AG08396 (cell line): ENCODE measurements at regions not wholly inside any gene's neighbourhood (a gene's known extent, or its start where the extent isn't known, plus 50 kb on each side); places are given as distances from the start of the nearest gene placed in this dataset.
"Not testable (repeated sequence)": the region's sequence is repeated elsewhere in the genome, so short reads cannot be mapped to it uniquely, and the experiment has no call there.

Experiments
- DNase-seq: peaks from one replicate; pipeline ENCODE4 v3.0.0; 2012; ENCODE audit warnings: low spot score, mixed read lengths

GRCh38 chr4:162841753-162842152 is 324.9 kb downstream of the NAF1 start:
- no peak for DNase-seq

GRCh38 chr4:162839814-162840213 is 326.9 kb downstream of the NAF1 start:
- DNase-seq, result no peak

- DNase-seq, result no peak
These were observed 328.0 kb downstream of the NAF1 start for GRCh38 chr4:162838671-162839070.

DNA sequence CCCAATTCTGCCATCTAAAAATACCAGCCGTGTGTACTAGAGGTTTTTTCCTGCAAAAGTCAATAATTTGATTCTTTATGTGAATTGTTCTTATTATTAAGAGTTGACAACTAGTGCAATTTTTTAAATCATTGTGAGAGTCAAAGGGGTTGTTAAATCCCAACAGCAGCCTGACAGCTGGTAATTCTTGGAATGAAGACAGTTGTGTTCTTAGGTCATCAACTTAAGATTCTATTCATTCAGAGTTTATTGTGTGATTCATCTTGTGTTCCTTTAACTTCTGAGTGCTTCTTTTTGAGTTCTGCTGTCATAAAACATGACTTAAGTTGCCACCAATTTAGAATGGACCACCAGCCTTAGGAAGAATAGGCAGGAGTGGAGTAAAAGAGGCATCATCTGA is 329.0 kb downstream of the NAF1 start:
- DNase-seq, result no peak

- no peak for DNase-seq
These were observed 329.4 kb downstream of the NAF1 start for GRCh38 chr4:162837241-162837640.

GRCh38 chr4:162836773-162837172 is 329.9 kb downstream of the NAF1 start:
- no peak for DNase-seq

DNA sequence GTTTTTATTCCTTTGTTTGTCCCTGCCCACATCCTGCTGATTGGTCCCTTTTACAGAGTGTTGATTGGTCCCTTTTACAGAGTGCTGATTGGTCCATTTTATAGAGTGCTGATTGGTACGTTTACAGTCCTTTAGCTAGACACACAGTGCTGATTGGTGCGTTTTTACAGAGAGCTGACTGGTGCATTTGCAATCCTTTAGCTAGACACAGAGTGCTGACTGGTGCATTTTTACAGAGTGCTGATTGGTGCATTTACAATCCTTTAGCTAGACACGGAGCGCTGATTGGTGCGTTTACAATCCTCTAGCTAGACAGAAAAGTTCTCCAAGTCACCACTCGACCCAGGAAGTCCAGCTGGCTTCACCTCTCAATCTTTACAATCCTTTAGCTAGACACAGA is 330.4 kb downstream of the NAF1 start:
- DNase-seq, result not testable (repeated sequence)

DNA sequence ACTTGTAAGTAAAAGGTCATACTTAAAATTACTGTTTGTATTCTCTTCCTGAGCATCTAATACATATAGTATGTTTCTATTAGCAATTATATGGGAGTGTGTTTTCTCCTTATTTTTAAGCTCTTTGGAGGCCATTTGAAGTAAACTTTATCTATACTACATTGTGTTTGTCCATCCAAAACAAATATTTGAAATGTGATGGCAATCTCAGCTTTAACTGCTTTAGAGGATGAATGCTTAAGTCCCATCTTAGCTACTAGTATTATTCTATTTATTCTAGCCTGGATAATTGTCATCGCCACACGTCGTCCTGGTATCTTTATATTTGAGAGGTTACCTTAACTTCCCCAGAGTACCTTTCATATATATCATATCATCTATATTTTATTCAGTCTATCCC is 335.8 kb downstream of the NAF1 start:
- no peak for DNase-seq

DNA sequence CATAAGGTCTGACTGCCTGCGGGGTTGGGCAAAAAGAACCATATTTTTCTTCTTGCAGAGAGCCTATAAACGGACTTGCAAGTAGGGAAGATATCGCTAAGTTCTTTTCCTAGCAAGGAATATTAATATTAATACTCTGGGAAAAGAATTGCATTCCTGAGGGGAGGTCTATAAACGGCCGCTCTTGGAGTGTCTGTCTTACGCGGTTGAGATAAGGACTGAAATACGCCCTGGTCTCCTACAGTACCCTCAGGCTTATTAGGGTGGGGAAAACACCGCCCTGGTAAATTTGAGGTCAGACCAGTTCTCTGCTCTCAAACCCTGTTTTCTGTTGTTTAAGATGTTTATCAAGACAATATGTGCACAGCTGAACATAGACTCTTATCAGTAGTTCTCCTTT is 349.3 kb downstream of the NAF1 start:
- not testable (repeated sequence) for DNase-seq

DNA sequence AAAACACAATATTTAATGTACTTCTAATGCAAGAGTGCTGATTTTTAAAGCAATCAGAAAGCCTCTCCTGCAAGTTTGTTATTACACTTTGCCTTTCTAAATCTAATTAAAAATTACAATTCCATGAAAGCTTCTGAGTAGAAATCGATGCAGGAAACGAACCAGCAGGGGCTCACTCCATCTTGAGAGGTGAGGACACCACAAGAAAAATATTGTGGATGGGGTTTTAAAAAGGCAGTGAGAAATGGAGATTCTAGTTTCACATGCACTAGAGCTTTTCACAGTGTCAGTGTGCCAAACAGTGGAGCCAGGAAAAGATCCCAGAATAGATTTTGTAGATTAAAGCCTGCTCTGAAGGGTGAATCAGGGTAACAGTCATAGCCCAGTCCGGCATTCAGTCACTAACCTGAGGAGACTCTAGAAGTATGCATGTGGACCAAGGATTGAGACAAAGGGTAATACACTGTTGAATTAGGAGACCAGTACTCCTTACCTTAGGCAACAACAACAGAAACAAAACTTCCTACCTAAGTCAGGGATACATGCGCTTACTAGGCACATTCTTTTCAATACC is 362.3 kb downstream of the NAF1 start:
- no peak for DNase-seq

DNA sequence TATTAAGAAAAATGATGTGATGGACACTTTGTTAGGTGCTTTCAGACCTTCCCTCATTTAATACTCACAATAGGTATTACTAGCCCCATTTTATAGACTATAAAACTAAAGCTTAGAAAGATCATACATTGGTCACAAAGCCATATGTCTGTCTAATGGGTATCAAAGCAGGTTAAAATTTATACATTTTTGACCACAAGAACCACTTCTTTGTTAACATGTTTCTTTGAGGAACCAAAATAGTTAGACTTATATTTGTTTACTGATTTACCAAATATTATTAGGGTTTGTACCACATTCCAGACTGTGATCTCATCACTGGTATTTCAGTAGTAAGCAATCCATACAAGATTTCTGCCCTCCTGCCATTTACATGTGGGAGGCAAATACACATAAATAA is 363.3 kb downstream of the NAF1 start:
- DNase-seq, result no peak

GRCh38 chr4:162797108-162797507 is 369.6 kb downstream of the NAF1 start:
- no peak for DNase-seq

DNA sequence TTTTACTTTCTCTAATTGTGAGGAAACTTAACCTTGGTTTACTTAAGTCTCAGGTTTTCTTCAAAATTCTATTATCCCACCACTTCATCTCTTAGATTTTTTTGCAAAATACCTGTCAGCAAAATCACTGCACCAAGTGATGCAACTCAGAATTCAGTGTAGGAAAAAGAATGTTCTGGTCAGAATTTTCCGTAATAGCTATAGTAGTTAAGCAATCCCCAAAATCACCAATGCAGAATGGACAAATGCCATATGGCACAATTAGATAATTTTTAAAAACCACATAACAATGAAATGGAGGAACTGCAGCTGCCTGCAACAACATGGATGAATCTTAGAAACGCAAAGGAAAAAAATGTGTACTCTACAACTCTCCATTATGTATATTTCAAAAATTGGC is 373.1 kb downstream of the NAF1 start:
- DNase-seq, result no peak

GRCh38 chr4:162793004-162793403 is 373.7 kb downstream of the NAF1 start:
- DNase-seq, result no peak

DNA sequence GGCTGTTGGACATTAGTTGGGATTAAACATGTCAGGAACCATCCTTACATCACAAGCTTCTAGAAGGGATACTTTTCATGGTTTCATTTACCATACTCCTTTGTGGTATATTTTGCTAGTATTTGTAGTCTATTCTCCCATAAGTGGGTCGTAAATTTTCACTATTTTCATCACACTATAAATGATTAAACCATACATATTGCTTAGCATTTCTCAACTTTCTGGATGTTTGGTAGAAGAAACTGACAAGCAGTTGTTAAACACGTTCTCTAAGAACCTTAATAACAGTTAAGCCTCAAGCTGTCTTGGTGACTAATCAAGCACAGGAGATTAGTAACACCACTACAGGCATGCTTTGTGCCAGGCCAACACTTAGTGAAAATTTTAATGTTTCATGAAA is 375.5 kb downstream of the NAF1 start:
- no peak for DNase-seq

GRCh38 chr4:162787120-162787519 is 379.6 kb downstream of the NAF1 start:
- DNase-seq, result no peak

DNA sequence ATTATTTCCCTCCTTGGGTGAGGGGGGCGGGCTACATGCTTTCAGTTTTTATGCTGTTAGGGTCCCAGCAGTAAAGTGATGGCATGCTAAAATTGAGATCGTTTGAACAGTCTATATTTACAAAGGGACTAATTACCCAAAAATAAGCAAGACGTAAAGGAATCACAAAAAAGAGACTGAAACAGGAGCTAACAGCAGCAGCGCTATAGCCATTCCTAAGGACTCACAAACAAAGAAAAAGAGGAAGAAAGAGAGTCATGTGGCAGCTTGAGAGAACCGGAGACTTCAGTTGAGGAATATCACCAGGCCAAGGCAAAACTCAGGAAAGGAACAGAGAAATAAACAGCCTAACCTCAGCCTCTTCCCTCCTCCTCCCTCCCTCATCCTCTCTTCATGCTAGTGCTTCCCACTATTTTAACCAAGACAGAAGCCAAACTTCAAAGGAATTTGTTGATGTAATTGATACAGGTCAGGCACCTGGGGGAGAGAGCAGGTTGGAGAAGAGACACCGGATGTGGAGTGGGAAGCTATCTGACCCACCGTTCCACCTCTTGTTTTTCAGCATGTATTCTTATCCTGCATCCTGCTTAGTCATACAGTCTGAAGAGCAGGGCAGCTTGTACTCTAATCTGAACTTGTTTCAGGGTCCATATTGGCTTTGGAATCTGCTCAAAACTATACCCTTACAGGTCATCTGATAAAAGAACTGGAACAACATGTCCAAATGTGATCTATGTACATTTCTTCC is 383.7 kb downstream of the NAF1 start:
- no peak for DNase-seq

- no peak for DNase-seq
These were observed 384.5 kb downstream of the NAF1 start for GRCh38 chr4:162782096-162782777.

DNA sequence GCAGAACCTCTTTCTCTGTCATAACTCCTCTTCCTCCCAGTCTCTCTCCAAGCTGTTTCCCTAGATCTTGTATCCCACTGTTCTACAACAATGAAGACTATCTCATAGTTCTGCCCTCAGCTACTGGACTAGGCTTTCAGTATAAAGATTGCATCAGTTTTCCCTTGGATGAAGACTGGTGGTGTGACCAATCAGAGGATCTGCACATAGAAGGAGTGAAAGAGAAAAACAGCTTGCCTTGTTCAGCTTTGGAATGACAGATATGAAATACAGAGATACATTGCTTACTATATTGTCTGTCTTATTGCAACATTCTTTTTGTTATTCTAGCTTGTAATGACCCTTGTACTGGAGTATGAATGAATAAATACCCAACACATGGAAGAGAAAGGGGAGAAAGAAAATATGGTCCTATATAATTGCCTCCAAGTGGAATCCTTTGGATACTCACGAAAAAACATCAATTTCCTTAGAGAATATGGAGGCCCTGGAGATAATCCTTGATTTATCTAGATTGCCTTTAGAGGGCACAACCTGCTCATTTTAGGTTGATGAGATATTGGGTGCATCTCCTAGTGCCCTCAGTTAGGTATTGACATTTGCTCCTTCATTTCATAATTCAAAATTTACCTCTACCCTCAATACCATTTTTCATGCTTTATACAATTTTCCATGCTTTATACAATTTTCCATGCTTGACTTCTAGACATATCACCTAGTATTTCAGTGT is 395.8 kb downstream of the NAF1 start:
- no peak for DNase-seq

- DNase-seq, result no peak
These were observed 399.6 kb downstream of the NAF1 start for GRCh38 chr4:162767083-162767482.

DNA sequence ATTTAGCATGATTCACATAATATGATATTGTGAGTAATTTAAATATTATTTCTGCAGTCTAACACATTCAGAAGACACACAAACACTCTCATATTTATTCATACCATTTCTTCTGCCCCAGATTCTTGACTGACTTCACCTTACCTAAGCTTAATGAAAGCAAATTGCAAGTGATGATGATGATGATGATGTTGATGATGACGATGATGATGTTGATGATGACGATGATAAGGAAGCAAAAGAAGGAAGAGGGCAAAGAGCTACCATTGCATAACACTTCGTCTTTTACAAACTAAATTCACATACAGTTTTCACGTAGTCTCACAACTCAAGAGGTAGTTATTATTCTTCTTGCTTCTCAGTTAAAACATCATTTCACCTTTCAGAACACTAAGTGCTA is 404.7 kb downstream of the NAF1 start:
- no peak for DNase-seq

DNA sequence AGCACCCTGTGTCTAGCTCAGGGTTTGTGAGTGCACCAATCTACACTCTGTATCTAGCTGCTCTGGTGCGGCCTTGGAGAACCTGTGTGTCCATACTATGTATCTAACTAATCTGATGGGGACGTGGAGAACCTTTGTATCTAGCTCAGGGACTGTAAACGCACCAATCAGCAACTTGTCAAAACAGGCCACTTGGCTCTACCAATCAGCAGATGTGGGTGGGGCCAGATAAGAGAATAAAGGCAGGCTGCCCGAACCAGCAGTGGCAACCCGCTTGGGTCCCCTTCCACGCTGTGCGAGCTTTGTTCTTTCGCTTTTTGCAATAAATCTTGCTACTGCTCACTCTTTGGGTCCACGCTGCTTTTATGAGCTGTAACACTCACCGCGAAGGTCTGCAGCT is 426.5 kb downstream of the NAF1 start:
- DNase-seq, result not testable (repeated sequence)

- not testable (repeated sequence) for DNase-seq
These were observed 427.1 kb downstream of the NAF1 start for GRCh38 chr4:162739596-162739995.
